Mucosa of descending colon (tissue), 3 donors: ENCODE measurements at regions not wholly inside any gene's neighbourhood (a gene's known extent, or its start where the extent isn't known, plus 50 kb on each side); places are given as distances from the start of the nearest gene placed in this dataset.

Experiments used
- ATAC-seq: fragments of 200-7000 bp; cut with Tn5 transposase; one replicate; pipeline ENCODE4 v1.9.1; 2020; ENCODE audit warnings: mild to moderate bottlenecking, moderate library complexity
- DNase-seq, 3 donors: peaks; one replicate each; pipeline ENCODE4 v3.0.0-alpha.2; 2020
- H3K36me3 ChIP-seq: fragments of 200-600 bp; one replicate; pipeline ENCODE4 v1.8.0; 2021; ENCODE audit warnings: low read depth, mild to moderate bottlenecking
- H3K4me1 ChIP-seq: fragments of 200-600 bp; one replicate; pipeline ENCODE4 v1.8.0; 2021; ENCODE audit warnings: low read depth, mild to moderate bottlenecking
- H3K4me3 ChIP-seq: fragments of 200-600 bp; one replicate; pipeline ENCODE4 v1.8.0; 2021; ENCODE audit warnings: mild to moderate bottlenecking
- H3K9me3 ChIP-seq: fragments of 200-600 bp; one replicate; pipeline ENCODE4 v1.8.0; 2021; ENCODE audit warnings: mild to moderate bottlenecking
- intact Hi-C, 2 donors: fragments of 100-400 bp; cut with DNase I in 1 of 2; cut with micrococcal nuclease in 1 of 2; formaldehyde crosslinking; loops; one replicate each; pipeline versions ENCODE4 v1.11.0 to v1.11.1; 2022; cut with DNase I, micrococcal nuclease
- TF ChIP-seq, protein P1 (sequence below): fragments of 200-600 bp; IDR thresholded peaks from one replicate; pipeline ENCODE4 v1.8.0; 2022; ENCODE audit warnings: antibody characterized with exemption, mild to moderate bottlenecking
- donor health status: DM: no; HTN: no; CAD: no; lungs with moderate emphysema.
- donor health status: DM: no; HTN: no; CAD: no.
- donor health status: DM: no; HTN: yes; CAD: no.

DNA sequence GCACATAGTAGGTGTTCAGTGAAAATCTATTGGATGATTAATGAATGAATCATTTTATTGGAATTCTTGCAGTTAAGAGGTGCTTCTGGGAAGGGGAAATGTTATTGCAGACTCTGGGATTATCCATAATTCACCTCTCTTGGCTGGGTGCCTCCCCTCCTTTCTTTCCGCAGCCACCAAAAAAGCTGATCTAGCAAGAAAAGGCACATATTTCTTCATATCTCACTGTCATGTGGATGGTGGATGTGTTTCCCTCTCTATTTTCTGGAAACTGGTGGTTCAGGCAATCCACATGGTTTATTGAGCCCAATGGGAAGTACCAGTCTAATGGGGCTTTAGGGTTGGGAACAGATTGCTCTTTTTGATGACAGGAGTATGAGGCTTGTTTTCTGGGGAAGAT lies 151.1 kb upstream of the ROPN1 start:
- intact Hi-C loops, result no loop called here
- H3K36me3 ChIP-seq, result no peaks in the 10 kb centered on the region
- ATAC-seq, result no peak
- H3K9me3 ChIP-seq, result no peaks in the 10 kb centered on the region
- TF ChIP-seq, protein P1, sequence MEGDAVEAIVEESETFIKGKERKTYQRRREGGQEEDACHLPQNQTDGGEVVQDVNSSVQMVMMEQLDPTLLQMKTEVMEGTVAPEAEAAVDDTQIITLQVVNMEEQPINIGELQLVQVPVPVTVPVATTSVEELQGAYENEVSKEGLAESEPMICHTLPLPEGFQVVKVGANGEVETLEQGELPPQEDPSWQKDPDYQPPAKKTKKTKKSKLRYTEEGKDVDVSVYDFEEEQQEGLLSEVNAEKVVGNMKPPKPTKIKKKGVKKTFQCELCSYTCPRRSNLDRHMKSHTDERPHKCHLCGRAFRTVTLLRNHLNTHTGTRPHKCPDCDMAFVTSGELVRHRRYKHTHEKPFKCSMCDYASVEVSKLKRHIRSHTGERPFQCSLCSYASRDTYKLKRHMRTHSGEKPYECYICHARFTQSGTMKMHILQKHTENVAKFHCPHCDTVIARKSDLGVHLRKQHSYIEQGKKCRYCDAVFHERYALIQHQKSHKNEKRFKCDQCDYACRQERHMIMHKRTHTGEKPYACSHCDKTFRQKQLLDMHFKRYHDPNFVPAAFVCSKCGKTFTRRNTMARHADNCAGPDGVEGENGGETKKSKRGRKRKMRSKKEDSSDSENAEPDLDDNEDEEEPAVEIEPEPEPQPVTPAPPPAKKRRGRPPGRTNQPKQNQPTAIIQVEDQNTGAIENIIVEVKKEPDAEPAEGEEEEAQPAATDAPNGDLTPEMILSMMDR, result no peak
- DNase-seq, result no peak
- H3K4me3 ChIP-seq, result no peak overlapping the region
- H3K4me1 ChIP-seq, result no peaks in the 10 kb centered on the region

- no peak overlapping the region for H3K4me3 ChIP-seq
- DNase-seq (no peak), ATAC-seq (no peak)
- intact Hi-C loops, result no loop called here
- H3K4me1 ChIP-seq, result no peaks in the 10 kb centered on the region
- TF ChIP-seq, protein P1, result no peak
- no peaks in the 10 kb centered on the region for H3K9me3 ChIP-seq
- H3K36me3 ChIP-seq, result no peaks in the 10 kb centered on the region
Observed at GRCh38 chr3:124144035-124144814, 152.3 kb upstream of the ROPN1 start.

GRCh38 chr3:124147429-124147828 lies 155.5 kb upstream of the ROPN1 start:
- DNase-seq (no peak), ATAC-seq (no peak)
- Histone ChIP-seq H3K4me1 (no peaks in the 10 kb centered on the region), H3K9me3 (no peaks in the 10 kb centered on the region), H3K36me3 (no peaks in the 10 kb centered on the region), H3K4me3 (no peak overlapping the region)
- intact Hi-C loops, result no loop called here
- TF ChIP-seq, protein P1, result no peak

DNA sequence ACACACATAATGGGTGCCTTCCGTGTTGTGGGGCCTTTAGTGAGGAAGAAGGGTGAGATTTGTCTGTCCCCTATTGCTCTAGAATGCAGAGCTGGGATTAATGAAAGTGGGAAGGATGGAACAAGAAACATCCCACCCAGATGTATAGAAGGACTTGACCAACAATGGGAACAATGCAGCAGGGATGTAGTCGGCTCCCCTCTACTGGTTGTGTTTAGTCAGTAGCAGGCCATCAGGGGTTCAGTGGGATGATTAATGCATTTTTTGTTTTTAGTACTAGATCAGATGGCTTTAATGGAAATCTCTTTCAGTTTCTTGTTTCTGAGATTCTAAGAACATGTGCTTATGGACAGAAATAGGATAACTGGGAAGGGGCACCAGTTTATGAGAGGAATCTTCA lies 156.0 kb upstream of the ROPN1 start:
- DNase-seq (no peak), ATAC-seq (no peak)
- Histone ChIP-seq H3K4me3 (no peak overlapping the region), H3K4me1 (no peaks in the 10 kb centered on the region), H3K9me3 (no peaks in the 10 kb centered on the region), H3K36me3 (no peaks in the 10 kb centered on the region)
- TF ChIP-seq, protein P1, result no peak
- intact Hi-C loops, result no loop called here

DNA sequence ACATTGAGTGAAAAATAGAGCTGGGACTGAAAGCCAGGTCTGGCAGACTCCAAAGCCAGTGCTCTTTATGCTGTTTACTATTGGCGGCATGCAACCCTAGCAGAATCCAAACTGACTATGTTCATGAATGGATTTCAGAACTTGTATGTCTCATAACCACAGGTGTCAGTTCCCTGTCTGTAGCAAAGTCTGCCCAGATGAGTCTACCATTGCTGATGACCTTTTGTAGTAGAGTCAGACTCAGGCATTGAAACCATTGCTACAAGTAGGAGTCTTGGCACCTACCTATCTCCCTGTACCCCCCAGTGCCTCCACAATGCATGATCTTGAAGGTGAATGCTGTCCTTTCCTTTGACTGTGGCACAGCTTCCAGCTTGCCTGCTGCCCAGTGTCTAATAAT lies 157.2 kb upstream of the ROPN1 start:
- no peak for ATAC-seq

More for the DNA sequence above, 157.2 kb upstream of the ROPN1 start:
- intact Hi-C loops, result no loop called here
- Histone ChIP-seq H3K4me3 (no peak overlapping the region), H3K9me3 (no peaks in the 10 kb centered on the region), H3K36me3 (no peaks in the 10 kb centered on the region), H3K4me1 (no peaks in the 10 kb centered on the region)
- DNase-seq, result no peak
- TF ChIP-seq, protein P1, result no peak
